IgD-negative memory B cell (primary cell): ENCODE measurements at regions not wholly inside any gene's neighbourhood (a gene's known extent, or its start where the extent isn't known, plus 50 kb on each side); places are given as distances from the start of the nearest gene placed in this dataset.
"Not testable (repeated sequence)": the region's sequence is repeated elsewhere in the genome, so short reads cannot be mapped to it uniquely, and the experiment has no call there.

ENCODE experiments used
- H3K27ac Mint-ChIP-seq, 3 donors: one replicate each; pipeline ENCODE4 v1.8.0; 2020 to 2022; ENCODE audit warnings: mild to moderate bottlenecking in 3 of 3, mixed read lengths in 3 of 3, moderate library complexity in 1 of 3
- H3K27me3 Mint-ChIP-seq: one replicate; pipeline ENCODE4 v1.8.0; 2021; ENCODE audit warnings: mixed read lengths
- H3K36me3 Mint-ChIP-seq: one replicate; pipeline ENCODE4 v1.8.0; 2020; ENCODE audit warnings: mild to moderate bottlenecking, mixed read lengths
- H3K4me1 Mint-ChIP-seq, 3 donors: one replicate each; pipeline ENCODE4 v1.8.0; 2020 to 2022; ENCODE audit warnings: mixed read lengths in 3 of 3, mild to moderate bottlenecking in 1 of 3
- H3K4me3 Mint-ChIP-seq, 4 donors: one replicate each; pipeline ENCODE4 v1.8.0; 2020 to 2022; ENCODE audit warnings: mild to moderate bottlenecking in 4 of 4, mixed read lengths in 4 of 4, moderate library complexity in 3 of 4
- H3K9me3 Mint-ChIP-seq, 3 donors: one replicate each; pipeline ENCODE4 v1.8.0; 2020 to 2021; ENCODE audit warnings: mixed read lengths in 3 of 3, mild to moderate bottlenecking in 1 of 3

DNA sequence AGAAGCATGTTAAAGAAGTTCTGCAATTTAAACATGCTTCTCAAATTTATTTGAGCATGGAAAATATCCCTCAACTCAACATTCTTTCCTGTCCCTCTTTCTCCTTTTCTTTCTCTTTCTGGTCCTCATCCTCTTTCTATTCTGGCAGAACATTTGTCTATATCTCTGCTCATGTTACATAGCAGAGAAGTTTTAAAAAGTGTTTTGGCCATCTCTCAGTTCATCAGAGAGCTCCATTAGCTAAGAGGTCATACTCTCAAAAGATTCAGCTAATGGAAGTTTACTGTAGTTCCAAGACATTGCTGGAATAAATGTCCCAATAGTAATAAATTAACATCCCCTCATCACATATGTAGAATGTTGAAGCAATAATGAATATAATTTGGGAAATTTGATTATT is 53.5 kb downstream of the XCL2 start:
- Mint-ChIP-seq H3K4me1 (no peaks in the 10 kb centered on the region), H3K27ac (no peak overlapping the region), H3K27me3 (peaks cover 5% of the 10 kb centered on the region), H3K9me3 (peaks cover 0 to 5% (median 4%) of the 10 kb centered on the region in 3 donors), H3K36me3 (no peaks in the 10 kb centered on the region), H3K4me3 (no peak overlapping the region)

GRCh38 chr1:168488138-168488537 is 55.7 kb downstream of the XCL2 start:
- Mint-ChIP-seq H3K4me3 (no peak overlapping the region), H3K9me3 (peaks cover 0 to 5% (median 4%) of the 10 kb centered on the region in 3 donors), H3K36me3 (no peaks in the 10 kb centered on the region), H3K27ac (no peak overlapping the region), H3K27me3 (peaks cover 3% of the 10 kb centered on the region), H3K4me1 (peaks cover 0 to 3% (median 0%) of the 10 kb centered on the region in 3 donors)

- not testable (repeated sequence) for H3K27ac Mint-ChIP-seq, H3K4me1 Mint-ChIP-seq, H3K9me3 Mint-ChIP-seq, H3K27me3 Mint-ChIP-seq, H3K36me3 Mint-ChIP-seq, H3K4me3 Mint-ChIP-seq
These were observed 57.0 kb downstream of the XCL2 start for GRCh38 chr1:168486820-168487219.

- Mint-ChIP-seq H3K9me3 (peaks cover 0 to 5% (median 4%) of the 10 kb centered on the region in 3 donors), H3K4me3 (peak overlapping the region in 1 of 4 donors; percentile 66), H3K4me1 (peaks cover 0 to 3% (median 0%) of the 10 kb centered on the region in 3 donors), H3K27me3 (peaks cover 7% of the 10 kb centered on the region), H3K36me3 (no peaks in the 10 kb centered on the region), H3K27ac (no peak overlapping the region)
These were observed 58.7 kb downstream of the XCL2 start for GRCh38 chr1:168485048-168485447.

GRCh38 chr1:168484083-168484482 is 59.7 kb downstream of the XCL2 start:
- H3K4me3 Mint-ChIP-seq = no peak overlapping the region
- peaks cover 0 to 3% (median 0%) of the 10 kb centered on the region in 3 donors for H3K4me1 Mint-ChIP-seq
- H3K36me3 Mint-ChIP-seq = no peaks in the 10 kb centered on the region
- peaks cover 7% of the 10 kb centered on the region for H3K27me3 Mint-ChIP-seq
- peaks cover 0 to 5% (median 4%) of the 10 kb centered on the region in 3 donors for H3K9me3 Mint-ChIP-seq
- H3K27ac Mint-ChIP-seq = no peak overlapping the region

DNA sequence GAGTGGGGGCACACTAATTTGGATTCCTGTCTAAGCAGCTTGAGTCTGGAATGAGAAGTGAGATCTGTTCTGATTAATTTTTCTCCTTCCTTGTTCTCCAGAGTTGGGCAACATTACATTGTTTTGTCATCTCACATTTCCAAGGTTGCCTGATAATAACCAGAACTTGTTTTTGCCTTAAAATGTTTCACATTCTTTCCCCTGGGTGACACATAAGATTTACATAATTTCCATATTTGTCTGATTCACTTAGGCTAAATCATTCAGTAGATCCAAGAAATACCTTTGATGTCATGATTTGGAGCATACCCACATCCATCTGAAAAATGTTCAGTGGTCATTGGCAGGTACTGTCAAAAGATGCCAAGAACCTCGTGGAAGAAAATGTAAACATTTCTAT is 60.3 kb downstream of the XCL2 start:
- no peak overlapping the region for H3K4me3 Mint-ChIP-seq
- H3K4me1 Mint-ChIP-seq = peaks cover 0 to 3% (median 0%) of the 10 kb centered on the region in 3 donors
- no peak overlapping the region for H3K27ac Mint-ChIP-seq
- H3K36me3 Mint-ChIP-seq = no peaks in the 10 kb centered on the region
- peaks cover 7% of the 10 kb centered on the region for H3K27me3 Mint-ChIP-seq
- H3K9me3 Mint-ChIP-seq = peaks cover 0 to 5% (median 4%) of the 10 kb centered on the region in 3 donors

- Mint-ChIP-seq H3K4me3 (no peak overlapping the region), H3K27ac (no peak overlapping the region)
These were observed 61.7 kb downstream of the XCL2 start for GRCh38 chr1:168482106-168482505.

DNA sequence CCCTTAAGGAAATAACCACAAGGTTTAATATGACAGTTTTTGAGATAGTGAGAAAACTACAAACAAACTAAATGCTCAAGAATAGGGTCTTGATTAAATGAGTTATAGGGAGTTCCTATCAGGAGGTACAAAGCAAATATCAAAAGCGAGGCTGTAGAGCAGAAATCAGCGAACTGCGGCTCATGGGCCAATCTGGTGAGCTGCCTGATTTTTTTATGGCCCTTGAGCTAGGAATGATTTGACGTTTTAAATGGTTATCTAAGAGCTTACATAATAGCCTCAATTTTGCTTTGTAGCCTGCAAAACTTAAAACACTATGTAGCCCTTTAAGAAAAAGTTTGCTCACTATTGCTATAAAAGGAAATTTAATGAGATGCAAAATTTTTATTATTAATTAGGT is 62.2 kb downstream of the XCL2 start:
- H3K27me3 Mint-ChIP-seq = peaks cover 7% of the 10 kb centered on the region
- H3K9me3 Mint-ChIP-seq = peaks cover 0 to 4% (median under 1%) of the 10 kb centered on the region in 3 donors
- no peak overlapping the region for H3K27ac Mint-ChIP-seq
- no peaks in the 10 kb centered on the region for H3K36me3 Mint-ChIP-seq
- peaks cover 0 to 3% (median 0%) of the 10 kb centered on the region in 3 donors for H3K4me1 Mint-ChIP-seq
- H3K4me3 Mint-ChIP-seq = no peak overlapping the region

More at GRCh38 chr1:168482106-168482505, 61.7 kb downstream of the XCL2 start:
- H3K4me1 Mint-ChIP-seq = peaks cover 0 to 3% (median 0%) of the 10 kb centered on the region in 3 donors
- H3K9me3 Mint-ChIP-seq = peaks cover 0 to 4% (median 2%) of the 10 kb centered on the region in 3 donors
- H3K27me3 Mint-ChIP-seq = peaks cover 7% of the 10 kb centered on the region
- H3K36me3 Mint-ChIP-seq = no peaks in the 10 kb centered on the region

- Mint-ChIP-seq H3K27ac (no peak overlapping the region), H3K9me3 (peaks cover 0 to 3% (median 0%) of the 10 kb centered on the region in 3 donors), H3K27me3 (peaks cover 7% of the 10 kb centered on the region), H3K4me1 (peaks cover 0 to 3% (median 0%) of the 10 kb centered on the region in 3 donors), H3K36me3 (no peaks in the 10 kb centered on the region), H3K4me3 (no peak overlapping the region)
These were observed 62.8 kb downstream of the XCL2 start for GRCh38 chr1:168480997-168481396.

DNA sequence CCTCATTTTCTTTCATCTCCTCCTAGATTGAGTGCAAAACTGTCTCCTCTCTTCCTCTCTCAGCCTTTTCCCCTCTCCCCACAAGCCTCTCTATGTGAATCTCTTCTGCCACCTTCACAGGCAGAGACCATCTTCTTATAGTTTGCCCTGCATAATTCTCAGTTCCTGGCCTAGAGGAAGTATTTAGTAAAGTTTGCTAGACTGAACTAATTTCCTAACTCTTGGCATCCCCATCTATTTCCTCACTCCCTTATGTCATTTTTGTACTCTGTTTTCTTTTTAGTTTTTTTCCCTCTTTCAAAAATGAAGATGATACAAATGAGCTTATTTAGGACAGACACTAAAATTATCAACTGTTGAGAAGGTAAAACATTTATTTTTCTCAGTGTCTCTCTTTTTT is 66.0 kb downstream of the XCL2 start:
- no peak overlapping the region for H3K27ac Mint-ChIP-seq
- H3K4me1 Mint-ChIP-seq = no peaks in the 10 kb centered on the region
- H3K36me3 Mint-ChIP-seq = peaks cover 1% of the 10 kb centered on the region
- H3K27me3 Mint-ChIP-seq = peaks cover 3% of the 10 kb centered on the region
- H3K9me3 Mint-ChIP-seq = peaks cover 3 to 9% (median 5%) of the 10 kb centered on the region in 3 donors
- H3K4me3 Mint-ChIP-seq = no peak overlapping the region

- Mint-ChIP-seq H3K36me3 (peaks cover 1% of the 10 kb centered on the region), H3K4me3 (no peak overlapping the region), H3K27me3 (peaks cover 3% of the 10 kb centered on the region), H3K27ac (no peak overlapping the region), H3K9me3 (peaks cover 3 to 11% (median 5%) of the 10 kb centered on the region in 3 donors), H3K4me1 (no peaks in the 10 kb centered on the region)
These were observed 67.0 kb downstream of the XCL2 start for GRCh38 chr1:168476588-168477385.

DNA sequence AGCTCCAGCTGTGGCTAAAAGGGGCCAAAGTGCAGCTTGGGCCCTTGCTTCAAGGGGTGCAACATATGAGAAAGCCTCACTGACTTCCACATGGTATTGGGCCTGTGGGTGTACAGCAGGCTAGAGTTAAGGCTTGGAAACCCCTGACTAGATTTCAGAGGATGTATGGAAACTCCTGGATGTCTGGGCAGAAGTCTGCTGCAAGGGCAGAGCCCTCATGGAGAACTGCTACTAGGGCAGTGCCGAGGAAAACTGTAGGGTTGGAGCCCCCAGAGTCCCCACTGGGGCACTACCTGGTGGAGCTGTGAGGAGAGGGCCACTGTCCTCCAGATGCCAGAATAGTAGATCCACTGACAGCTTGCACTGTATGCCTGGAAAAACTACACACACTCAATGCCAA is 69.5 kb downstream of the XCL2 start:
- Mint-ChIP-seq H3K4me1 (no peaks in the 10 kb centered on the region), H3K4me3 (no peak overlapping the region), H3K27ac (peak overlapping the region in 1 of 3 donors; percentile 80), H3K9me3 (peaks cover 3 to 11% (median 5%) of the 10 kb centered on the region in 3 donors), H3K36me3 (peaks cover 1% of the 10 kb centered on the region), H3K27me3 (no peaks in the 10 kb centered on the region)

DNA sequence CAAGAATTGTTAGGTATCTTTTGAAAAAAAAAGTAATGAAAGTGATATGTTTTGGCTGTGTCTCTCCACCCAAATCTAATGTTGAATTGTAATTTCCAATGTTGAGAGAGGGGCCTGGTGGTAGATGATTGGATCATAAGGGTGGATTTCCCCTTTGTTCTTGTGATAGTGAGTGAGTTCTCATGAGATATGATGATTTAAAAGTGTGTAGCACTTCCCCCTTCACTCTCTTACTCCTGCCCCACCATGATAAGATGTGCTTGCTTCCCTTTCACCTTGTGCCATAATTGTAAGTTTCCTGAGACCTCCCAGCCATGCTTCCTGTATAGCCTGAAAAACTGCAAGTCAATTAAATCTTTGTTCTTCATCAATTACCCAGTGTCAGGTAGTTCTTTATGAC is 70.7 kb downstream of the XCL2 start:
- Mint-ChIP-seq H3K27me3 (no peaks in the 10 kb centered on the region), H3K36me3 (peaks cover 1% of the 10 kb centered on the region), H3K4me1 (peaks cover 0 to 2% (median 2%) of the 10 kb centered on the region in 3 donors), H3K9me3 (peaks cover 3 to 11% (median 5%) of the 10 kb centered on the region in 3 donors), H3K4me3 (no peak overlapping the region), H3K27ac (no peak overlapping the region)

DNA sequence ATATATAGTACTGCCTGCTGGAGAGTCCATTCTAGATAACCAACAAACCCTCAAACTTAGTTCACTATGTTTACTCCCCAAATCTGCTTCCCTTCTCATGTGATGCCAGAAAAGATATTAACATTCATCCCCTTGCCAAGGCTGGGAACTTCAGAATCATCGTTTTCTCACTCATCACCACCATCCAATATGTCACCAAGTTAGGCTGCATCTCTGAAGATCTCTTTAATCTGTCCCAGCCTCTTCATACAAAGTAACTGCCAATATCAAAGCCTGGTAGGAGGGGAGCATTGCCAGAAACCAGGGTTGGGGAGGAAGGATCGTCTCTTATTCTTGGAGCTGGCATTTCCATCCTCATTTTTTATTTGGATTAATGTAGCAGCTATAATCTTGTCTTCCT is 71.6 kb downstream of the XCL2 start:
- H3K27ac Mint-ChIP-seq = no peak overlapping the region
- H3K27me3 Mint-ChIP-seq = no peaks in the 10 kb centered on the region
- peaks cover 3 to 11% (median 5%) of the 10 kb centered on the region in 3 donors for H3K9me3 Mint-ChIP-seq
- H3K4me3 Mint-ChIP-seq = no peak overlapping the region
- H3K36me3 Mint-ChIP-seq = peaks cover 1% of the 10 kb centered on the region
- H3K4me1 Mint-ChIP-seq = peaks cover 2 to 11% (median 9%) of the 10 kb centered on the region in 3 donors

DNA sequence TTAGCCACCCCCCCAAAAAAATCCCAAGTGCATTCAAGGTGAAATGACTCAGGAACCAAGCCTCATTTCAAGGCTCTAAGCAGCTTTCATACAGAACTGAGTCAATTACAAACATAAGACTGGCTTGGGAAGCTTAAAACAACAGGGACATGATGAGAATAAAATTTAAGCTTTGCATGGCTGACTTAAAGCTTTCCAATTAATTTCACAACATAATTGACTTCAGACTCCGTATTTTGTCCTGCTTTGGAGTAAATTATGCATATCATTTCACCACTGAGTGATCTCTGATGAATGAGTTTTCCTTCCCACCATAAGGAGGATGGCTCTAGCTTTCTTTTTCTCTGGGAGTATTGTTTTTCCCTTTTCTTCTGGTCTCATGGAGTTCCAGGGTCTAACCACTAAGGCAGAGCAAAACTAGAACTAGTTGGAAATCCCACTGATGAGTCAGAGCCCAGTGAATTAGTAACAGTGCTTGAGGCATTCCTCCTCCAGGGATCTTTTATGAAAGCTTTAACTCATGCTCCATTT is 72.8 kb downstream of the XCL2 start:
- H3K4me1 Mint-ChIP-seq = peaks cover 3 to 19% (median 18%) of the 10 kb centered on the region in 3 donors

More for the DNA sequence above, 72.8 kb downstream of the XCL2 start:
- H3K36me3 Mint-ChIP-seq = peaks cover 1% of the 10 kb centered on the region
- H3K9me3 Mint-ChIP-seq = peaks cover 0 to 11% (median 5%) of the 10 kb centered on the region in 3 donors
- H3K27ac Mint-ChIP-seq = no peak overlapping the region
- H3K27me3 Mint-ChIP-seq = no peaks in the 10 kb centered on the region
- no peak overlapping the region for H3K4me3 Mint-ChIP-seq
